ENCODE measurements at regions not wholly inside any gene's neighbourhood (a gene's known extent, or its start where the extent isn't known, plus 50 kb on each side); places are given as distances from the start of the nearest gene placed in this dataset.

GRCh38 chr9:18018661-18019060 lies 439.8 kb downstream of the SH3GL2 start:
- ChIA-PET POLR2A (ENCODE audit: unreplicated experiment) (no interaction called here), CTCF (no interaction called here)
- Histone ChIP-seq H3K4me2 (ENCODE audit: low read depth, low read length) (no peak overlapping the region), H3K9ac (ENCODE audit: low read depth, low read length) (no peak overlapping the region), H3K14ac (replicated peaks; ENCODE audit: low read depth, low read length) (no peak overlapping the region), H4K8ac (ENCODE audit: low read depth in 2 of 2, low read length in 2 of 2) (no peak overlapping the region), H3K27me3 (ENCODE audit: control insufficient read depth, insufficient read depth, low read length) (no peaks in the 10 kb centered on the region), H2AK9ac (replicated peaks; ENCODE audit: low read depth, low read length, poor library complexity) (no peak overlapping the region), H2BK15ac (ENCODE audit: low read depth, low read length) (no peak overlapping the region), H4K5ac (ENCODE audit: low read depth, low read length) (no peak overlapping the region), H3K4ac (ENCODE audit: low read depth, low read length) (no peak overlapping the region), H3K36me3 (ENCODE audit: control insufficient read depth, insufficient read depth, low read length) (no peaks in the 10 kb centered on the region), H2AK5ac (ENCODE audit: low read depth, low read length) (no peak overlapping the region), H3K18ac (ENCODE audit: low read depth, low read length) (no peak overlapping the region), H3K79me1 (ENCODE audit: low read depth in 1 of 2, low read length in 2 of 2) (no peaks in the 10 kb centered on the region), H3K9me3 (ENCODE audit: control insufficient read depth, insufficient read depth, low read length) (no peaks in the 10 kb centered on the region), H3K27ac (ENCODE audit: insufficient read depth, low read length) (no peak overlapping the region), H2BK5ac (ENCODE audit: low read depth, low read length, poor library complexity, severe bottlenecking) (no peak overlapping the region), H2AFZ (replicated peaks; ENCODE audit: low read length, poor library complexity) (no peak overlapping the region), H3K56ac (ENCODE audit: extremely low read depth, insufficient read depth, low read length) (no peak overlapping the region), H3K23ac (ENCODE audit: low read depth, low read length) (no peak overlapping the region), H4K91ac (ENCODE audit: insufficient read depth, low read depth, low read length) (no peak overlapping the region), H2BK20ac (ENCODE audit: low read depth, low read length) (no peak overlapping the region), H2BK120ac (ENCODE audit: low read depth, low read length) (no peak overlapping the region), H4K20me1 (ENCODE audit: insufficient read depth, low read length) (no peaks in the 10 kb centered on the region), H3K4me3 (ENCODE audit: insufficient read depth, low read depth, low read length) (no peak overlapping the region), H3K4me1 (ENCODE audit: control insufficient read depth, insufficient read depth, low read length) (no peaks in the 10 kb centered on the region), H3K9me1 (ENCODE audit: insufficient read depth, low read length) (no peaks in the 10 kb centered on the region)
- WGBS, 2 experiments (ENCODE audit: extremely low coverage in 2 of 2, insufficient read length in 1 of 2), result 20% methylated on average over 1 of the region's 2 CpGs; no CpG with 5 or more reads in 1 of the 2 experiments
- no TSS peak for BruUV-seq (replicated peaks)
- ATAC-seq (ENCODE audit: low read depth) (no peak), DNase-seq (no peak)
- intact Hi-C loops (cut with micrococcal nuclease) (no loop called here), dilution Hi-C loops (cut with HindIII; ENCODE audit: low sequenced_read_pairs, unreplicated experiment) (no loop called here), in situ Hi-C loops (cut with MboI; ENCODE audit: low sequenced_read_pairs) (no loop called here)
- TF ChIP-seq RFX5 (IDR thresholded peaks at IDR 0.05; ENCODE audit: low read depth, low read length), result no peak
- no peak for TF ChIP-seq POLR2A (IDR thresholded peaks at IDR 0.05; ENCODE audit: low read depth, low read length)
- TF ChIP-seq CHD1 (IDR thresholded peaks at IDR 0.05; ENCODE audit: low read depth, low read length), result no peak
- TF ChIP-seq MXI1 (IDR thresholded peaks at IDR 0.05; ENCODE audit: borderline replicate concordance, low read depth, low read length), result no peak
- no peak for TF ChIP-seq USF2 (IDR thresholded peaks at IDR 0.05; ENCODE audit: low read depth, low read length)
- no peak for TF ChIP-seq RAD21 (IDR thresholded peaks at IDR 0.05; ENCODE audit: low read length)
- TF ChIP-seq BHLHE40 (IDR thresholded peaks at IDR 0.05; ENCODE audit: low read depth, low read length), result no peak
- no peak for TF ChIP-seq MAZ (IDR thresholded peaks at IDR 0.05; ENCODE audit: borderline replicate concordance, low read depth, low read length)
- no peak for TF ChIP-seq MAFK (IDR thresholded peaks at IDR 0.05; ENCODE audit: low read depth, low read length)
